ENCODE measurements at regions not wholly inside any gene's neighbourhood (a gene's known extent, or its start where the extent isn't known, plus 50 kb on each side); places are given as distances from the start of the nearest gene placed in this dataset.

- DNase-seq (ENCODE audit: insufficient read length, low spot score) (no peak), FAIRE-seq (no peak)
Measured at GRCh38 chr3:14344351-14344750, 58.1 kb upstream of the SLC6A6 start.

GRCh38 chr3:14345496-14346150 is 56.8 kb upstream of the SLC6A6 start:
- DNase-seq (ENCODE audit: insufficient read length, low spot score) = no peak

More at GRCh38 chr3:14344351-14344750, 58.1 kb upstream of the SLC6A6 start:
- no peak for TF ChIP-seq CTCF (IDR thresholded peaks at IDR 0.05; ENCODE audit: insufficient read depth, missing control alignments)

GRCh38 chr3:14346191-14346590 is 56.2 kb upstream of the SLC6A6 start:
- no peak for DNase-seq (ENCODE audit: insufficient read length, low spot score)
- no peak for FAIRE-seq

More at GRCh38 chr3:14345496-14346150, 56.8 kb upstream of the SLC6A6 start:
- no peak for FAIRE-seq
- no peak for TF ChIP-seq CTCF (IDR thresholded peaks at IDR 0.05; ENCODE audit: insufficient read depth, missing control alignments)

GRCh38 chr3:14346642-14347041 is 55.8 kb upstream of the SLC6A6 start:
- no peak for FAIRE-seq
- no peak for DNase-seq (ENCODE audit: insufficient read length, low spot score)
- TF ChIP-seq CTCF (IDR thresholded peaks at IDR 0.05; ENCODE audit: insufficient read depth, missing control alignments) = no peak

More at GRCh38 chr3:14346191-14346590, 56.2 kb upstream of the SLC6A6 start:
- no peak for TF ChIP-seq CTCF (IDR thresholded peaks at IDR 0.05; ENCODE audit: insufficient read depth, missing control alignments)

GRCh38 chr3:14347110-14347509 is 55.3 kb upstream of the SLC6A6 start:
- DNase-seq (ENCODE audit: insufficient read length, low spot score) = no peak
- no peak for TF ChIP-seq CTCF (IDR thresholded peaks at IDR 0.05; ENCODE audit: insufficient read depth, missing control alignments)
- no peak for FAIRE-seq

- TF ChIP-seq CTCF (IDR thresholded peaks at IDR 0.05; ENCODE audit: insufficient read depth, missing control alignments) = no peak
- no peak for DNase-seq (ENCODE audit: insufficient read length, low spot score)
- FAIRE-seq = no peak
Measured at GRCh38 chr3:14351617-14352001, 50.8 kb upstream of the SLC6A6 start.

GRCh38 chr3:14352002-14352627 is 50.3 kb upstream of the SLC6A6 start:
- DNase-seq (ENCODE audit: insufficient read length, low spot score) (no peak), FAIRE-seq (no peak)
- no peak for TF ChIP-seq CTCF (IDR thresholded peaks at IDR 0.05; ENCODE audit: insufficient read depth, missing control alignments)

Data from D721Med (cell line).